ENCODE measurements at regions not wholly inside any gene's neighbourhood (a gene's known extent, or its start where the extent isn't known, plus 50 kb on each side); places are given as distances from the start of the nearest gene placed in this dataset.

DNA sequence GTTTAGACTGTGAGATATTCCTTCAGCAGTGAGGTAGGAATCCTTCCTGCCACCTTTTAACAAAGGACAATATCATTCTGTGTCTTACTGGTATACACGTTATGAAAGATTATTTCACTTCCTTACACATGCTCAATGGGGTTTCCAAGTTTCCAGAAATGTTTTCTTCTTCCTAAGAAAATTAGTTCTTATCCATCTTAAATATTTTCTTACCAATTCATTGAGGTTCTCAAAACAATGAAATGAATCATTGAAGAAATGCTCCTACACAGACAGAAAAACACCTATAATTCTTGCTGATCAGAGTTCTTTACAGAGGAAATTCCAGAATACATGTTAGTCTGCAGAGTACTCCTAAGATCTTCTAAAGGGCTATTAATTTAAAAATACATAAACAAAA lies 51.4 kb upstream of the SEC61G start:
- no peak for DNase-seq

GRCh38 chr7:54811041-54811845 lies 52.2 kb upstream of the SEC61G start:
- DNase-seq, result no peak

DNA sequence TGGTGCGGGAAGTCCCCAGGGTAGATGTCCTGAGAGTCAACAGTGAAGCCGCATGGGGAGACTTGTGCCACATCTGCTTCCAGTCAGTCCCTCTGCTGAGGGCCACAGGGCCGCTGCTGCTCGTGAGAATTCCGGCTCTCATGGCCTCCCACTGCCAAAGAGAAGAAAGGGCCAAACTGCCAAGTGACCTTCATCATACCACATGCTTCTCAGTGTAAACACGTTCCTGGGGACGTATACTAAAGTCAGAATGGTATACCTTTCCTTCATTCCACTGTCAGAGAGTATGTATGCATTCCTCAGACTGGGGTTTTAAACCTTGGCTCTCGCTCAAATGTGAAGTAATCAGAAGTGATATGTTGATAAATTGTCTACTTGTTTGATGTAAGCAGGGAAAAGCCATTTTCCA lies 52.8 kb upstream of the SEC61G start:
- no peak for DNase-seq

DNA sequence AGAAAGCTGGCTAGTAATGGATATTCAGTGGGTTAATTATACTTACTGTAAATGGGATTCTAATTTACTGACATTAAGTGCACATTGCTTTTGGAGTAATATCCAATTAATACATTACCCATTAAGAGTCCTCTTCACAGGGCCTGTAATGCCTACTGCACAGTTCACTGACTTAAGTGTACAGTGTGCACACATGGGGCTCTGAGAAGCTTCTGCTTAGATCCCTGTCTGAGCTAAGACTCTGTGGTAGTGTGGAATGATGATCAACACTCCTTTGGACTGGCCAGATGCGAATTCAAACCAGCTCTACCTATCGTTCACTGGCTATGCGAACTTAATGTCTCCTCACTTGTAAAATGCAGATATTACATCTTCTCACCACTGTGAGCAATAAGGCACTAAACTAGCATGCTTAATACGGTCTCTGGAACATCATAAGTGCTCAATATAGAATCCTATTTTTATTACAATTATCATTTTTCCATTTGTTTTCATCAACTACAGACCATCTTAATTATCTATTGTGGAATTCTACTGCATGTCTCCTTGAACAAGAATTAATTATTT lies 53.8 kb upstream of the SEC61G start:
- DNase-seq, result no peak

GRCh38 chr7:54813398-54813797 lies 54.4 kb upstream of the SEC61G start:
- DNase-seq, result no peak

DNA sequence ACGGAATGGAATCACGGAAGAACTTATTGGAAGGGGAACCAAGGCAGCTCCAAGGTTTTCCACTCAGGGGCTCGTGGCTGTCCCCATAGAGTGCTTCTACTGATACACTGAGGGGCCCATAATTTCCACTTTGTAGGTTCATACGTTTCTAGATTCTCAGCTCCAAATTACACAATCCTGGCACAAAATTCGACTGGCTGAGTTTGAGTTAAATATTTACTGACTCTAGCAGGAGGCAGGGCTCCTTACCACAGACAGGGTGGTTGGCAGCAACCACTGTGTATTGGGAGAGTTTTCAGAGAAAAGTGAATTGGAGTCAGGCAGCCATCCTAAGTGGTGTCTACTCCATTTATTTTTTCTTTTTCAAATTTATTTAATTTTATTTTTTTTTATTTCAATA lies 55.4 kb upstream of the SEC61G start:
- no peak for DNase-seq

GRCh38 chr7:54817152-54817551 lies 58.1 kb upstream of the SEC61G start:
- no peak for DNase-seq

- DNase-seq, result no peak
Measured at GRCh38 chr7:54823776-54824175, 64.8 kb upstream of the SEC61G start.

GRCh38 chr7:54824655-54825054 lies 65.6 kb upstream of the SEC61G start:
- no peak for DNase-seq

- DNase-seq, result no peak
Measured at GRCh38 chr7:54825368-54825767, 66.4 kb upstream of the SEC61G start.

- no peak for DNase-seq
Measured at GRCh38 chr7:54827734-54828133, 68.7 kb upstream of the SEC61G start.

DNA sequence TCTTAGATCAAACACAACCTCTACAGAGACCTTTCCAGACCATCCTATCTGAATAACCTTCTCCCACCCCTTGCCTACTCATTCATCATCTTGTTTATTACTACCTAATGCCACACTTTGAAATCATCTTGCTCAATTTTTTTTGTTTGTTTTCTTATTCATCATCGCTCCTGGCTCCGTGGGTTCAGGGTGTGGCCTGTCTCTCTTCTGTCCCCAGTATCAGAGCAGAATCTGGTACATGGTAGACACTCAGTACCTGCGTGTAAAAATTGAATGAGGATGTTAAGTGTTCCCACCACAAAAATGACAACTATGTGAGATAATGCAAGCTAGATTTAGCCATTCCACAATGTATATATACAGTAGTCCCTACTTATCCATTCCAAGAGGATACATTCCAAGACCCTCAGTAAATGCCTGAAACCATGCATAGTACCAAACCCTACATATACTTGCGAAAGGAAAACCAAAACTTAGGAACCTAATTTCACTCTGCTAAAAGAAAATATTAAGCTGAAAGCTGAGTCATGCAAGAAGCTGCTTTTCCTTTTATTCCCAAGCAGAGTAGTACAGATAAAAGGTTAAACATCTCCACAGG lies 72.1 kb upstream of the SEC61G start:
- no peak for DNase-seq

GRCh38 chr7:54831644-54832095 lies 72.7 kb upstream of the SEC61G start:
- DNase-seq, result no peak

- no peak for DNase-seq
Measured at GRCh38 chr7:54833001-54833467, 74.0 kb upstream of the SEC61G start.

- DNase-seq, result no peak
Measured at GRCh38 chr7:54837168-54837567, 78.2 kb upstream of the SEC61G start.

- DNase-seq, result no peak
Measured at GRCh38 chr7:54837761-54838160, 78.8 kb upstream of the SEC61G start.

DNA sequence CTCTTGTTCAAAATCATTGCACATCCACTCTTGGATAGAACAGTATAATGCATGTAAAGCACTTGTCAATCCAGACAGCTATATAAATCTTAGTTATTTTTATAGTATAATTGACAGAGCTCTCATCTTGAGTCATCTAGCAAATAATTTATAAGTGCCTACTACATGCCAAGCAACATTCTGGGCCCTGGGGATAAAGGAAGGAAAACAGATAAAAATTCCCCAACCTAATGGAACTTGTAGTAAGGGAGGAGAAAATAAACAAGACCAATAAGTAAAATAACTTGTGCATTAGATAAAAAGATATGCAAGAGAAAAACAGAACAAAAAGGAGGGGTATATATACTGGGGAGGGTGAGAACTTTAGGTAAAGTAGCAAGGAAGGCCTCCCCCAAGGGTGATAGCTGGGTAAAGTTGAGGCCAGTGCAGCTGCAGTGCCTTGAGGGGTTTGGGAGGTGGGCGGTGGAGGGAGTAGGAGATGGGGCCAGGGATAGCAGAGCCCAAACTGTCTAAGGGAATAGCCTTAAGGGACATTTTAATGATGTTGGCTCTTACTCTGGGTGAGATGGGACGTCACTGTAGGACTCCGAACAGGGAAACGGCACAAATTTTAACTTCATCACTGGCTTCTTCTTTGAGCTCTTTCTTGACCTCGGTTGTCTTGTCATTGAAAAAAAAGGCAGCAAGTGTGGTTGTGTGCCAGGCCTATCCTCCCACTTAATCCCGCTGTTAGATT lies 79.3 kb upstream of the SEC61G start:
- DNase-seq, result no peak

- DNase-seq, result no peak
Measured at GRCh38 chr7:54839575-54840213, 80.7 kb upstream of the SEC61G start.

- DNase-seq, result no peak
Measured at GRCh38 chr7:54841772-54842697, 83.0 kb upstream of the SEC61G start.

GRCh38 chr7:54843841-54844355 lies 84.9 kb upstream of the SEC61G start:
- no peak for DNase-seq

DNA sequence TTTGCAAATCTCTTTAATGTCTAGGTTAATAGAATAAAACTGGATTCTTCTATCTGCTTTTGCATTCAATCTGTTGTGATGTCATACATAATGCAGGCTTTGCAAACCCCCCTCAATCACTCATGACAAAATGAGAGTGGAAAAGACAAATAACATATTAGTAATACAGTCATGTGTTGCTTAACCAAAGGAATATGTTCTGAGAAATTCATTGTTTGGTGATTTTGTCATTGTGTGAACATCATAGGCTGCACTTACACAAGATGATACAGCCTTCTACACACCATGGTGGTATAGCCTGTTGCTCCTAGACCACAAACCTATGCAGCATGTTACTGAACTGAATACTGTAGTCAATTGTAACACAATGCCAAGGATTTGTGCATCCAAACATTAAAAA lies 87.3 kb upstream of the SEC61G start:
- DNase-seq, result no peak

DNA sequence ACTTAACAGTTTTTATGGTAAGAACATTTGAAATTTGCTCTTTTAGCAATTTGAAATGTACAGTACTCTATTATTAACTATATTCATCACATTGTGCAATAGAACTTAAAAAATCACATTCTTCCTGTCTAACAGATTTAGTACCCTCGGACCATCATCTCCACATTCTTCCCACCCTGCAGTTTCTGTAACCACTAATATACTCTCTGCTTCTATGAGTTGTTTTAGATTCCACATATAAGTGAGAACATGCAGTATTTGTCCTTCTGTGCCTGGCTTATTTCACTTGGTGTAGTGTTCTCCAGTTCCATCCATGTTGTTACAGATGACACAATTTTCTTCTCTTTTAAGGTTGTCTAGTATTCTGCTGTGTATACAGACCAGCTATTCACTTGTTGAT lies 88.9 kb upstream of the SEC61G start:
- DNase-seq, result no peak

Data from NCI-H1436 (cell line).